ENCODE measurements at regions not wholly inside any gene's neighbourhood (a gene's known extent, or its start where the extent isn't known, plus 50 kb on each side); places are given as distances from the start of the nearest gene placed in this dataset.

DNA sequence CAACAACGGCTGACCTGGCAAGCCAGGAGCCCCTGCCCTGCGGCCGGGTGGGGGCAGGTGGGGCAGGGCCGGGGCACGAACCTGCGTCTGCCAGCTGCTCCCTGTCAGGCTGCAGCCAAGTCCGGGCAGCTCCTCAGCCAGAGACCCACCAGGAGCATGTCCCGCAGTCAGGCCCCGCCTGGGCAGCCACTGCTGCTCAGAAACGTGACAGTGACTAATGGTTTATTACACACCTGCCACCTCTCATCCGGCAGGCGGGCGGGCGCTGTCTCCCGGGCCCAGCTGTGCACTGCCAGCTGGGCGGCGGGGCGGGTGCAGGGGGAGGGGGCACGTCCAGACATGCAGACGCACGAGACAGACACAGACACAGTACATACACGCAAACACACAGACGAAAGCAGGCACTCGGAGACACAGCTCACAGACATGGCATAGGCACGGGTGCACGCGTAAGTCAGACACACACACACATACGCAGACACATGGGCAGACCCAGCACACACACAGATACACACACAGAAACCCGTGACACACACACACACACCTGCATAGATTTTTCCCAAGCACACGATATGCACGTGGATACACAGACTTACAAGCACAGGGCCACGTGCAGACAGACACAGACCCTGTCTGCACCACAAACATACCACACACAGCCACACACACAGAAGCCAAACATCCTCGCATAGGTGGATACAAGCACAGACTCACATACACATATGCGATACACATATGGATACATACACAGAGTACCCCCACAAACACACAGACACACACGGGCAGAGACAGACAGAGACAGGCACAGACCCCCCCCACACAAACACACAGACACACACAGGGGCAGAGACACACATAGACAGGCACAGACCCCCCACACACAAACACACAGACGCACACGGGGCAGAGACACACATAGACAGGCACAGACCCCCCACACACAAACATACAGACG lies 248.3 kb upstream of the CIBAR2 start:
- peak overlapping the region; percentile 43 for H3K9ac ChIP-seq (ENCODE audit: low read depth, low read length, poor library complexity, severe bottlenecking)
- H3K27me3 ChIP-seq (ENCODE audit: insufficient read depth, low read length, poor library complexity, severe bottlenecking) = no peaks in the 10 kb centered on the region
- no peak overlapping the region for H3K4me3 ChIP-seq (ENCODE audit: low read length, poor library complexity, severe bottlenecking)
- H4K20me1 ChIP-seq (ENCODE audit: insufficient read depth, low read length, poor library complexity, severe bottlenecking) = no peaks in the 10 kb centered on the region
- no peak overlapping the region for H2AFZ ChIP-seq (ENCODE audit: low read length)
- no peaks in the 10 kb centered on the region for H3F3A ChIP-seq (ENCODE audit: low read depth)
- no peaks in the 10 kb centered on the region for H3K9me3 ChIP-seq (ENCODE audit: insufficient read depth, low read depth, low read length)
- H3K4me1 ChIP-seq (ENCODE audit: insufficient read depth, low read length, poor library complexity, severe bottlenecking) = no peaks in the 10 kb centered on the region
- H3K36me3 ChIP-seq (ENCODE audit: insufficient read depth, low read length) = no peaks in the 10 kb centered on the region
- H3K79me2 ChIP-seq (ENCODE audit: insufficient read depth, low read length) = no peaks in the 10 kb centered on the region
- no peak overlapping the region for H3K4me2 ChIP-seq (ENCODE audit: low read depth, low read length, poor library complexity, severe bottlenecking)
- no peaks in the 10 kb centered on the region for H3K9me2 ChIP-seq (replicated peaks; ENCODE audit: low read depth, low read length)
- TF ChIP-seq, protein P1, sequence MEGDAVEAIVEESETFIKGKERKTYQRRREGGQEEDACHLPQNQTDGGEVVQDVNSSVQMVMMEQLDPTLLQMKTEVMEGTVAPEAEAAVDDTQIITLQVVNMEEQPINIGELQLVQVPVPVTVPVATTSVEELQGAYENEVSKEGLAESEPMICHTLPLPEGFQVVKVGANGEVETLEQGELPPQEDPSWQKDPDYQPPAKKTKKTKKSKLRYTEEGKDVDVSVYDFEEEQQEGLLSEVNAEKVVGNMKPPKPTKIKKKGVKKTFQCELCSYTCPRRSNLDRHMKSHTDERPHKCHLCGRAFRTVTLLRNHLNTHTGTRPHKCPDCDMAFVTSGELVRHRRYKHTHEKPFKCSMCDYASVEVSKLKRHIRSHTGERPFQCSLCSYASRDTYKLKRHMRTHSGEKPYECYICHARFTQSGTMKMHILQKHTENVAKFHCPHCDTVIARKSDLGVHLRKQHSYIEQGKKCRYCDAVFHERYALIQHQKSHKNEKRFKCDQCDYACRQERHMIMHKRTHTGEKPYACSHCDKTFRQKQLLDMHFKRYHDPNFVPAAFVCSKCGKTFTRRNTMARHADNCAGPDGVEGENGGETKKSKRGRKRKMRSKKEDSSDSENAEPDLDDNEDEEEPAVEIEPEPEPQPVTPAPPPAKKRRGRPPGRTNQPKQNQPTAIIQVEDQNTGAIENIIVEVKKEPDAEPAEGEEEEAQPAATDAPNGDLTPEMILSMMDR (conservative IDR thresholded peaks at IDR 0.05; ENCODE audit: low read length) = no peak
- TF ChIP-seq EZH2phosphoT487 (IDR thresholded peaks at IDR 0.05; ENCODE audit: borderline replicate concordance) = no peak

DNA sequence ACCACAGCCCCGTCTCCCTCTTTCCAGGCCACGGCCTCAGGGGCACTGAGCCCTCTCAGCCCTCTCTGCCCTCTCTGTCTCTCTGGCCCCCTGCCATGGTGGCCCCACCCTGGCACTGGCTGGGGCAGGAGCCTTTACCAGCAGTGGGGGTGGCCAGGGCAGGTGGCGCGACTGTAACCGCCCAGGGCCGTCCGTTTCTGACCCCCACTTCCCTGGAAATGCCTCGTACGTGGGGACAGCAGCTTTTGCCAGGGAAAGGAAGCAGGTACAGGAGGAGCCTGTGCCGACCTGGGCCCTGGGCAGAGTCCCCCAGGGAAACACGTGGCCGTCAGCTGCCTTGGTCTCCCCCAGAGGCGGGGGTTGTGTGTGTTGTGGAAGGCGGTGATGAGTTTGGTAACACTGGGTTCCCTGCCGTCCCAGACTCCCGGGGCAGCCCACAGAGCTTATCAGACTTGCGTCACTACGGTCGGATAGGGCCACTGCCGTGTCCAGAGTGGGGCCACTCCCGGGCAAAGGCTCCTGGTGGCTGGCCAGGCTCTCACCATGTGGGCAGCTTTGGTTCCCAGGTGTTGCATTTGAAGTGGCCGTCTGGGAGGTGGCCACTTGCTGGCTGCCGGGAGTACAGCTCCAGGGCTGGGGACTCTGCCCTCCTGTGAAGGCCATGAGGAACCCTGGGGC lies 249.3 kb upstream of the CIBAR2 start:
- Histone ChIP-seq H3K9ac (ENCODE audit: low read depth, low read length, poor library complexity, severe bottlenecking) (no peak overlapping the region), H2AFZ (ENCODE audit: low read length) (no peak overlapping the region), H3K79me2 (ENCODE audit: insufficient read depth, low read length) (no peaks in the 10 kb centered on the region), H3K9me2 (replicated peaks; ENCODE audit: low read depth, low read length) (no peaks in the 10 kb centered on the region), H3K9me3 (ENCODE audit: insufficient read depth, low read depth, low read length) (no peaks in the 10 kb centered on the region), H3K27me3 (ENCODE audit: insufficient read depth, low read length, poor library complexity, severe bottlenecking) (no peaks in the 10 kb centered on the region), H4K20me1 (ENCODE audit: insufficient read depth, low read length, poor library complexity, severe bottlenecking) (no peaks in the 10 kb centered on the region), H3K4me1 (ENCODE audit: insufficient read depth, low read length, poor library complexity, severe bottlenecking) (no peaks in the 10 kb centered on the region), H3F3A (ENCODE audit: low read depth) (no peaks in the 10 kb centered on the region), H3K4me3 (ENCODE audit: low read length, poor library complexity, severe bottlenecking) (no peak overlapping the region), H3K4me2 (ENCODE audit: low read depth, low read length, poor library complexity, severe bottlenecking) (no peak overlapping the region), H3K36me3 (ENCODE audit: insufficient read depth, low read length) (no peaks in the 10 kb centered on the region)
- TF ChIP-seq, protein P1 (conservative IDR thresholded peaks at IDR 0.05; ENCODE audit: low read length) = no peak
- TF ChIP-seq EZH2phosphoT487 (IDR thresholded peaks at IDR 0.05; ENCODE audit: borderline replicate concordance) = no peak

DNA sequence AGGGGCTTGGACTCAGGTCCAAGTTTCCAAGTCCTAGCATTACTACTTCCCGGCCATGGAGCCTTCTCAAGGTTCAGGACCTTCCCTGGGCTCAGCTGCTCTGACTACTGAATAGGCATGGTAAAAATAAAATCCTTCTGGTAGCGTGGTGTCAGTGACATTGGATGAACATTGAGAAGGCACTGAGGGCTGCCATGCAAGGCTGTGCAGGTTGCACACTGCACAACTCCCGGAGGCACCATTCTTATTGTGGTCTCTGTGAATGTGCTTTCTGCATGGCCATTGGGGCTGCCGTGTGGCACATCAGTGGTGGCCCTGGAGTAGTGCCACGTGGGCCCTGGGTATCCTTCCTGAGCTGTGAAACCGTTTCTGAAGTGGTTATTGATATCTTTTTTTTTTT lies 250.2 kb upstream of the CIBAR2 start:
- Histone ChIP-seq H3K4me3 (ENCODE audit: low read length, poor library complexity, severe bottlenecking) (no peak overlapping the region), H4K20me1 (ENCODE audit: insufficient read depth, low read length, poor library complexity, severe bottlenecking) (no peaks in the 10 kb centered on the region), H3F3A (ENCODE audit: low read depth) (no peaks in the 10 kb centered on the region), H3K36me3 (ENCODE audit: insufficient read depth, low read length) (no peaks in the 10 kb centered on the region), H3K9me3 (ENCODE audit: insufficient read depth, low read depth, low read length) (no peaks in the 10 kb centered on the region), H2AFZ (ENCODE audit: low read length) (no peak overlapping the region), H3K27me3 (ENCODE audit: insufficient read depth, low read length, poor library complexity, severe bottlenecking) (no peaks in the 10 kb centered on the region), H3K4me1 (ENCODE audit: insufficient read depth, low read length, poor library complexity, severe bottlenecking) (no peaks in the 10 kb centered on the region), H3K79me2 (ENCODE audit: insufficient read depth, low read length) (no peaks in the 10 kb centered on the region), H3K9ac (ENCODE audit: low read depth, low read length, poor library complexity, severe bottlenecking) (no peak overlapping the region), H3K9me2 (replicated peaks; ENCODE audit: low read depth, low read length) (no peaks in the 10 kb centered on the region), H3K4me2 (ENCODE audit: low read depth, low read length, poor library complexity, severe bottlenecking) (no peak overlapping the region)
- TF ChIP-seq EZH2phosphoT487 (IDR thresholded peaks at IDR 0.05; ENCODE audit: borderline replicate concordance) = no peak
- TF ChIP-seq, protein P1 (conservative IDR thresholded peaks at IDR 0.05; ENCODE audit: low read length) = no peak

Data from Loucy (cell line).